ENCODE measurements at regions not wholly inside any gene's neighbourhood (a gene's known extent, or its start where the extent isn't known, plus 50 kb on each side); places are given as distances from the start of the nearest gene placed in this dataset.

DNA sequence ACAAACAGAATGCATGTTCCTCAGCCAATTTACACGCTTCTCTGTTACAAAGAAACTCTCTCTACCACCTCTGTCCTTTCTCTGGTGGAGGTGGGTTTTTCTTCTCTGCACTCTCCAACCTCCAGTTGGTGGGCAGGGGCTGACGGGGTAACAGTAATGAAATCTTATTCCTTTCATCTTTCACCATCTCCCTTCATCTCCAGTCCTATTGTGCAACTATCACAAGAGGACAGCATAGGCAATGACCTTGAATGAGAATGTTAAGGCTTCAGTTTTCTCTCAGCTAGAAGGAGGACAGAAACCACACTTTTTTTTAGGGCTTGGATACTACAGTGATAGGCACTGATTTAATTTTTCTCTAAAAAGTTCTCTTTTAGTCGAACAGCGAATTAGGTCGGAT, 81.7 kb upstream of the NEUROD1 start:
- Histone ChIP-seq H3K36me3 (no peaks in the 10 kb centered on the region), H3K9me3 (no peaks in the 10 kb centered on the region), H3K27me3 (no peaks in the 10 kb centered on the region), H3K4me3 (no peak overlapping the region)
- DNase-seq, result no peak

DNA sequence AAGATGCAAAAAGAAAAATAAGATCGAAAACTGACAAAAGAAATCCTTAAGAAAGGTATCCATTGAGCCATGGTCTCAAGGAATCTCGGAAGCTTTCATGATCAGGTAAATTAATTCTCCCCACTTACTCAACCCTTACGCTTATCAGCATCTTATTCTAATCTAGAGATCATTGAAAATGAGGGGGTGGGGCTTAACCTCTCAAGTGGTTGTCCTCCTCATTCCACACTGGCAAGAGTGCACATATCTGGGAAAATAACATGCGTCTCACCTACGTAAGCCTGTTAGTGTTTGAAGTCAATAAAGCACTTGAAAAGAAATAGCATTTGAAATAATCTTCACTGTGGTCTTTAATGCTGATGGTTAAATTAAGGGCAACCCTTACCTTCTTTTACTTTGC, 82.5 kb upstream of the NEUROD1 start:
- DNase-seq, result no peak
- Histone ChIP-seq H3K9me3 (no peaks in the 10 kb centered on the region; the same call in 1 of the 2 replicates), H3K27me3 (no peaks in the 10 kb centered on the region), H3K36me3 (no peaks in the 10 kb centered on the region), H3K4me3 (no peak overlapping the region)

- no peak for DNase-seq
- H3K27me3 ChIP-seq, result no peaks in the 10 kb centered on the region
- H3K36me3 ChIP-seq, result no peaks in the 10 kb centered on the region
- peaks cover 3% of the 10 kb centered on the region; the same call in 1 of the 2 replicates for H3K9me3 ChIP-seq
- no peak overlapping the region for H3K4me3 ChIP-seq
Observed at GRCh38 chr2:181763423-181763822, 83.1 kb upstream of the NEUROD1 start.

- no peak for DNase-seq
- Histone ChIP-seq H3K4me3 (no peak overlapping the region), H3K27me3 (no peaks in the 10 kb centered on the region), H3K36me3 (no peaks in the 10 kb centered on the region), H3K9me3 (peaks cover 3% of the 10 kb centered on the region; the same call in 1 of the 2 replicates)
Observed at GRCh38 chr2:181764095-181764963, 84.0 kb upstream of the NEUROD1 start.

DNA sequence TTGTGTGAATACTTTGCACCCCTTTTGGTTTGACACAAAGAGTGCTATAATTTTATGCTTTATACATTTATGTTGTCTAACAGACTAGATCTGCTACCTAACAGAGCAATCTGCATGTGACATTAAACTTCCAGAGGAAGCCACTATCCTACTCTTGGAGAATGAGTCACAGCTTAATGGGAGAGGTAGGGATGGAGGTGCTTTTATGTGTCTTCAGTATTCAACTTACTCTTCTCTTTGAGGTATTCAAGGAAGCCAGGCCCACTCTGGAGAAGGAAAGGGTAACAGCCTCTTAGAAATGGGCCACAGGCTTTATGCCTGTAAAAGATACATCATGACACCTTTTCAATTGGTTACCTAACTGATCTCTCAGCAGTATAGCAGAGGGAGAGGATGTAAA, 85.8 kb upstream of the NEUROD1 start:
- DNase-seq, result no peak
- no peaks in the 10 kb centered on the region for H3K36me3 ChIP-seq
- no peak overlapping the region for H3K4me3 ChIP-seq
- peaks cover 3% of the 10 kb centered on the region; the same call in 1 of the 2 replicates for H3K9me3 ChIP-seq
- no peaks in the 10 kb centered on the region for H3K27me3 ChIP-seq

DNA sequence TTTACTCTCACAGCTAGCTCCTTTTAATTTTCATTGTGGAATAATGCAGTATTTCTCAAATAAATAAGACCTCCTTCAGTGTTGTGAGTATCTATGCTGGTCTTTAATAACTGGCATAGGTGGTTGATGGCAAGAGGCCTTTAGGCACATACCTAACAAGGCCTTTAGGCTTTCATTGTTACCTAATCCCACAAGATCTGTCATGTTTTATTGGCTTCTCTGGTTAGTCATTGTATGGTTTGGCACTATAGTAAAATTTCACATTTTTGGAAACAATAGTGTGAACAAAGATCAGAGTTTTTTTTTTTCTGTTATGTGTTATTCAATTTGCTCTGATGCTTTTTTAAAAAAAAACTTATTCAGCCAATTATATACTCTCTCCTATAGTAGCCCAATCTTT, 89.8 kb upstream of the NEUROD1 start:
- H3K4me3 ChIP-seq, result no peak overlapping the region
- H3K27me3 ChIP-seq, result no peaks in the 10 kb centered on the region
- H3K36me3 ChIP-seq, result no peaks in the 10 kb centered on the region
- peaks cover 3% of the 10 kb centered on the region; the same call in 1 of the 2 replicates for H3K9me3 ChIP-seq
- DNase-seq, result no peak

- Histone ChIP-seq H3K27me3 (no peaks in the 10 kb centered on the region), H3K4me3 (no peak overlapping the region), H3K36me3 (no peaks in the 10 kb centered on the region), H3K9me3 (peaks cover 3% of the 10 kb centered on the region; the same call in 1 of the 2 replicates)
- no peak for DNase-seq
Observed at GRCh38 chr2:181771356-181771755, 91.0 kb upstream of the NEUROD1 start.

DNA sequence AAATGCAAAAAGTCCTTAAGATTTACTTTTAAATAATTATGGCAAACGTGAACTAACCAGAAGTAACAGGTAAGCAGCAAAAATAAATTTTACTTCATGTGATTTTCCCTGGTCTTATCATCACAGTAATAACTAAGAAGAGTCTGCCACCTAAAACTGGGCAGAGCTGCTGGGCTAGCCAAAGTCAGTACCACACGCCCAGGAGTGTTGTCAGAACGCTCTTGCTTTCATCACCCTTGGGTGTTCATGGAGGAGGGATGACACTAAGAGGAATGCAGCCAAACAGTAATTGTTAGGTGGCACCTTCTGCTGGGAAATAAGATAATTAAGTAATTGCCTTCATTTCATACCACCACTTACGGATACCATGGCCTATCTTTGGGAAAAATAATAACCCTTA, 92.0 kb upstream of the NEUROD1 start:
- H3K36me3 ChIP-seq, result no peaks in the 10 kb centered on the region
- no peak overlapping the region for H3K4me3 ChIP-seq
- H3K9me3 ChIP-seq, result peaks cover 3% of the 10 kb centered on the region; the same call in 1 of the 2 replicates
- H3K27me3 ChIP-seq, result no peaks in the 10 kb centered on the region
- DNase-seq, result no peak

DNA sequence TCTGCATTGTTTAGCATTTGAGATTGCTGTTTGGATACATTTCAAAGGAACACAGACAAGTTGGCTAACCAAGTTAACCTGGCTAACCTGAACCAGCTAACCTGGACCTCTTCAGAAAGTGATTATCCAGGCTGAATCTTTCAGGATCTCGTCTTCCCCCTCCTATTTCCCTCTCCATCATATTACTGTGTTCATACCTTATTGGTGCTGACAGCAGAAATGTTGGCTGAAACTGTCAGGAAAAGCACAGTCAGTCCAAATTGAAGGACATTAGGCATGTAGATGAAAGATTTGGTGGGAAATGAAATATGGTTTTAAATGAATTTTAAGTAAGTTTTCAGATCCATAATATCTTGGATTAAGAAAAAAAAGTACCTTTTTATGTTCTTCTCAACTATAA, 92.5 kb upstream of the NEUROD1 start:
- Histone ChIP-seq H3K36me3 (no peaks in the 10 kb centered on the region), H3K9me3 (peaks cover 3% of the 10 kb centered on the region; the same call in 1 of the 2 replicates), H3K4me3 (no peak overlapping the region), H3K27me3 (no peaks in the 10 kb centered on the region)
- DNase-seq, result no peak

GRCh38 chr2:181774685-181775084, 94.4 kb upstream of the NEUROD1 start:
- Histone ChIP-seq H3K4me3 (no peak overlapping the region), H3K36me3 (no peaks in the 10 kb centered on the region), H3K27me3 (no peaks in the 10 kb centered on the region), H3K9me3 (no peaks in the 10 kb centered on the region)
- peak; percentile 35 for DNase-seq

DNA sequence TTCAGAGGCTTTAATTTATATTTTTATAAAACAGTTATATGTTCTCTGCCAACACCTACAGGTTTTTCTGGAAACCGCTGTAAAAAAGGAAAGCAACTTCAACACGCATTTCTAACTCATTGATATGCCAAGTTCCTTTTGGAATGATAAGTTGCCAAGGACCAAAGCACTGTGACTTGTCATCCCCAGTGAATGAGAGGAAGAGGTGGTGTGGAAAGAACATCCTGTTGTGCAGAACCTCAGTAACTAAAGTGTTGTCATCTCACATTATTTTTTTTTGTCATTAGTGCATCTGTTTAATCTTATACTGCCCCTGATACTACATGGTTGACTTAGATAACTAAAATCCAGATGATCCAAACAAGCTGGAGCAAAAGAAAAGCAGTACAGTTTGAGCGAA, 96.0 kb upstream of the NEUROD1 start:
- no peak for DNase-seq
- H3K4me3 ChIP-seq, result no peak overlapping the region
- no peaks in the 10 kb centered on the region for H3K27me3 ChIP-seq
- H3K36me3 ChIP-seq, result no peaks in the 10 kb centered on the region
- H3K9me3 ChIP-seq, result no peaks in the 10 kb centered on the region

DNA sequence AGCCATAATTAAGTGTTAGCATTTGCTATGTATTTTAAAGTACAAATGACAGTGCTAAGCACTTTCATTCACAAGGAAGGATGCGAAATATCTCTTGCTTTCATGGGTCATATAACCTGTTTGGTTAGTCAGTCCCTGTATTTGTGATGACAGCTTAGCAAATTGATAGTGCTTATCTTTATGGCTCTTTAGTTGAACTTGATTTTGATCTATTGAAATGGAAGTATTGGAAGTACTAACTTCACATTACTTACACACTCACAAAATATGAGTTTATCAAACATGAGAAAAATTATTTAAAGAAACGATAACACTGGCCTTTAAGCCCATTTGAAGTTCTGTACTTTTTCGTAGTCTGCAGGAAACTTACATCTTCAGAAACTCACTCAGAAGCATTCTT, 97.4 kb upstream of the NEUROD1 start:
- Histone ChIP-seq H3K9me3 (no peaks in the 10 kb centered on the region), H3K36me3 (no peaks in the 10 kb centered on the region), H3K27me3 (no peaks in the 10 kb centered on the region), H3K4me3 (no peak overlapping the region)
- no peak for DNase-seq

DNA sequence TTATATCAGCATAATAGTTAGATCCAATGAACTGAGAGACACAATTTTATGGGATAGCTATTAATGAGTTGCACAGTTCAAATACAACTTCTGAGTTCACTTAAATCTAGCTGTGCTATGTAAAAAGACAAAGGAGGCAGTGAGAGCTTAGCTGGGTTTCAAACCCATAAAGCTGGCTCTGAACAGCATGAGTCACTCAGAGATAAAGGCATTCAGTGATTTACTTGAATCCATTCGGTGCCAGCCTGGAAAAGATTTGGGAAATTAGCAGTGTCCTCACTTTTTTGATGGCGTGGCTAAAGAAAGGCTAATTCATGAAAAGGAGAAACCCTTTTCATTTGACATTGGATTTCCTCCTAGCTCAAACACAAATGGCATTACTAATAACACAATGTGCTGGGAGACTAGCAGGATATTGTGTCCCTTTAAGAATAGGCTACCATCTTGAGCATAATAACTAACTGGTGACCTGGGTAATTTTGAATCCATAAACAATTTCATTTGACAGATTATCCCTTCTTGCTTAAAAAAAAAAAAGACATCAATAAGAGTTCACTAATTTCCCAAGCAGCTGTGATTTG, 98.4 kb upstream of the NEUROD1 start:
- no peaks in the 10 kb centered on the region for H3K9me3 ChIP-seq
- H3K27me3 ChIP-seq, result no peaks in the 10 kb centered on the region
- no peaks in the 10 kb centered on the region for H3K36me3 ChIP-seq
- H3K4me3 ChIP-seq, result no peak overlapping the region
- peak; percentile 13 for DNase-seq

DNA sequence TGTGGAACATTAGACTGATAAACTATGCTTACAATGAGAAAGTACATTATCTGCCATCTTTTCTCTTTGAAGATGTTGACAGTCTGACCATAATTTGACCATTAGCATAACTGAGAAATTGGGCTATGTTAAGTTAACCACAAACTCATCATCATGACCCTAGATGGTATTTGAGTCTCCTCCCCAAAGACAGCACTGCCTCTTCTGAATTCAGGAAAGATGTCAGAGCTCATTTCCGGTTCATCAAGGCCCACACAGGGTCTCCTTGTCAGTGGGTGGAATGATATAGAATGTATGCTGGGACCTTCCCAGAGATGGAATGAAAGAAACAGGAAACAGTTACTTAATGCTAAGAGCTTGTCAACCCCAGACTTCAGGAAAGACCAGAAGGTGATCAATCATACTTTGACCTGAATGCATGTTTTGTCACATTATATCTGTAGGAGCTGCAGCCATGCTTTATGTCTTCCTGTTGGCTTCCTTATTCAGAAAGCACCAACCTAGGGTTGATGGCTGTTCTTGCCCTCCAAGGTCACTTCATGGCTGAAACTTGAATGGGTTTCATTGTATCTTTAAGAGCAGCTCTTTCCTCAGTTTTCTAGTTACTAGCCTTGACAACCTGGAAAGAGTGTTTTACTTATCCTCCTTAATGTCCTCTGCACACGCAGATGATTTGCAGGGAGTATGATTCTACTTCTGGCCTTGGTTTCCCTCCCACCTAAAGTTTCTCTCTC, 99.1 kb upstream of the NEUROD1 start:
- no peaks in the 10 kb centered on the region for H3K27me3 ChIP-seq
- DNase-seq, result no peak
- no peak overlapping the region for H3K4me3 ChIP-seq
- no peaks in the 10 kb centered on the region for H3K36me3 ChIP-seq
- no peaks in the 10 kb centered on the region for H3K9me3 ChIP-seq

- Histone ChIP-seq H3K4me3 (no peak overlapping the region), H3K36me3 (no peaks in the 10 kb centered on the region), H3K27me3 (no peaks in the 10 kb centered on the region), H3K9me3 (no peaks in the 10 kb centered on the region)
- no peak for DNase-seq
Observed at GRCh38 chr2:181780047-181780651, 99.8 kb upstream of the NEUROD1 start.

DNA sequence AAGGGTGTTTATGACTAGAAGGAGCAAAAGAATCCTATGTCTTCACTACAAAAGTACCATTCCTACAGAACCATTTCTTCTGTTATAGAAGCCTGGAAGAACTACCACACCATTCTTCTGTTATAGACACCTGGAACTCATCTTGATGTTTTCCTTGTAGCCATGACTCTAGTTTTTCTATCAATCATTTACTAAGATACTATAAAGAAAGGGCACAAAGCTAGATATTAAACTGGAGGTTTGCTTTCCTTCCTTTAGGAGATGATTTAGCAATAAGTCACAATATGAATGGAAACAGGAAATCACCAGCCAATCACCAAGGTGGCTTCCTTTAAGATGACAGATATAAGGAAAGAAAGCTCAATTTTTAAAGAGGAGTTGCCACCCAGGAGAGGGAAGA, 100.3 kb upstream of the NEUROD1 start:
- no peaks in the 10 kb centered on the region for H3K27me3 ChIP-seq
- no peak for DNase-seq
- no peak overlapping the region for H3K4me3 ChIP-seq
- no peaks in the 10 kb centered on the region for H3K36me3 ChIP-seq
- H3K9me3 ChIP-seq, result no peaks in the 10 kb centered on the region
